DND-41 (cell line): ENCODE measurements at regions not wholly inside any gene's neighbourhood (a gene's known extent, or its start where the extent isn't known, plus 50 kb on each side); places are given as distances from the start of the nearest gene placed in this dataset.

ENCODE experiments used
- CTCF ChIP-seq: IDR thresholded peaks from 2 replicates; pipeline ENCODE4 v1.5.1; 2012; ENCODE audit warnings: borderline replicate concordance, low read length, moderate library complexity, mild to moderate bottlenecking; ENCODE audit not compliant: poor library complexity, severe bottlenecking; ENCODE audit errors: extremely low read depth
- EZH2 ChIP-seq: IDR thresholded peaks from 3 replicates; pipeline ENCODE4 v1.6.1; 2012; ENCODE audit warnings: borderline replicate concordance, low read depth, mild to moderate bottlenecking, moderate library complexity, low read length, inconsistent platforms; ENCODE audit not compliant: severe bottlenecking

- TF ChIP-seq CTCF (no peak), EZH2 (no peak)
Measured at GRCh38 chr15:70361106-70361505, 263.4 kb upstream of the TLE3 start.
